Chondrocyte (in vitro differentiated cells): ENCODE measurements at regions not wholly inside any gene's neighbourhood (a gene's known extent, or its start where the extent isn't known, plus 50 kb on each side); places are given as distances from the start of the nearest gene placed in this dataset.

Experiments
- DNase-seq: peaks from one replicate; pipeline ENCODE4 v3.0.0; 2021; ENCODE audit warnings: mixed read lengths, low spot score
- H3K27ac Mint-ChIP-seq: one replicate; pipeline ENCODE4 v1.8.0; 2021; ENCODE audit warnings: mild to moderate bottlenecking, moderate library complexity, mixed read lengths; ENCODE audit not compliant: unreplicated experiment
- H3K27me3 Mint-ChIP-seq: 2 replicates; pipeline ENCODE4 v1.8.0; 2021; ENCODE audit warnings: low read depth, mixed read lengths
- H3K36me3 Mint-ChIP-seq: 2 replicates; pipeline ENCODE4 v1.8.0; 2021; ENCODE audit warnings: low read depth, mixed read lengths
- H3K4me1 Mint-ChIP-seq: 2 replicates; pipeline ENCODE4 v1.8.0; 2021; ENCODE audit warnings: low read depth, mild to moderate bottlenecking, mixed read lengths
- H3K4me3 Mint-ChIP-seq: one replicate; pipeline ENCODE4 v1.8.0; 2021; ENCODE audit warnings: mild to moderate bottlenecking, moderate library complexity, mixed read lengths; ENCODE audit not compliant: unreplicated experiment
- H3K9me3 Mint-ChIP-seq: 2 replicates; pipeline ENCODE4 v1.8.0; 2021; ENCODE audit warnings: low read depth, mixed read lengths
- CTCF ChIP-seq: fragments of 200-600 bp; sonication (generic); IDR thresholded peaks from 2 replicates; pipeline ENCODE4 v1.5.0; 2021; ENCODE audit warnings: antibody characterized with exemption, mild to moderate bottlenecking, moderate library complexity

GRCh38 chr11:30789270-30789669 is 203.1 kb upstream of the MPPED2 start:
- Mint-ChIP-seq H3K9me3 (peaks cover 3% of the 10 kb centered on the region), H3K27me3 (no peaks in the 10 kb centered on the region), H3K36me3 (no peaks in the 10 kb centered on the region), H3K4me3 (no peak overlapping the region), H3K27ac (no peak overlapping the region), H3K4me1 (peaks cover 8% of the 10 kb centered on the region)
- no peak for DNase-seq
- TF ChIP-seq CTCF, result no peak

- no peak overlapping the region for H3K27ac Mint-ChIP-seq
- no peak for TF ChIP-seq CTCF
- DNase-seq, result no peak
- no peak overlapping the region for H3K4me3 Mint-ChIP-seq
- H3K4me1 Mint-ChIP-seq, result peaks cover 8% of the 10 kb centered on the region
- H3K36me3 Mint-ChIP-seq, result no peaks in the 10 kb centered on the region
- peaks cover 3% of the 10 kb centered on the region for H3K9me3 Mint-ChIP-seq
- no peaks in the 10 kb centered on the region for H3K27me3 Mint-ChIP-seq
Measured at GRCh38 chr11:30788849-30789248, 202.7 kb upstream of the MPPED2 start.

GRCh38 chr11:30786256-30787110 is 200.3 kb upstream of the MPPED2 start:
- H3K4me1 Mint-ChIP-seq, result peaks cover 8% of the 10 kb centered on the region

DNA sequence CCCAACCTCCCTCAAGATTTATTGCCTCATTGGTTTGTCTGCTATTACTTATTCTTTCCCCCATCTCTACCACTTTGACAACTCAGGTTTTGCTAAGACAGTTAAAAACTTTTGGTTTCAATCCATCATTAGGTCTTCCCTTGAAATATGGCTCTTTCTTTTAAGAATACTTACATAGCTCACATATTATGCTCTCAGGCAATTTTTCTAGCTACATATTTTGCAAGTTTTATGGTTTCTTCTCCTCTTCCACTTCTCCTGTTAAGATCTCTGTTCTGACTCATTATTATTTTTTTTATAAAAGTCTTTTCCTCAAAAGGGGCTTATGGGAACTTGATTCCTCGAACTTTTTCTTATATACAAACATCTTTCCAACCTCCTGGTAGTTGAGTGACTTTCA is 192.4 kb upstream of the MPPED2 start:
- Mint-ChIP-seq H3K4me1 (peaks cover 6% of the 10 kb centered on the region), H3K27me3 (peaks cover 8% of the 10 kb centered on the region), H3K36me3 (no peaks in the 10 kb centered on the region), H3K4me3 (no peak overlapping the region), H3K9me3 (no peaks in the 10 kb centered on the region), H3K27ac (no peak overlapping the region)
- DNase-seq, result no peak
- TF ChIP-seq CTCF, result no peak

More at GRCh38 chr11:30786256-30787110, 200.3 kb upstream of the MPPED2 start:
- no peak overlapping the region for H3K4me3 Mint-ChIP-seq
- no peak for DNase-seq
- H3K36me3 Mint-ChIP-seq, result no peaks in the 10 kb centered on the region
- TF ChIP-seq CTCF, result no peak
- H3K9me3 Mint-ChIP-seq, result peaks cover 3% of the 10 kb centered on the region
- no peaks in the 10 kb centered on the region for H3K27me3 Mint-ChIP-seq
- no peak overlapping the region for H3K27ac Mint-ChIP-seq

DNA sequence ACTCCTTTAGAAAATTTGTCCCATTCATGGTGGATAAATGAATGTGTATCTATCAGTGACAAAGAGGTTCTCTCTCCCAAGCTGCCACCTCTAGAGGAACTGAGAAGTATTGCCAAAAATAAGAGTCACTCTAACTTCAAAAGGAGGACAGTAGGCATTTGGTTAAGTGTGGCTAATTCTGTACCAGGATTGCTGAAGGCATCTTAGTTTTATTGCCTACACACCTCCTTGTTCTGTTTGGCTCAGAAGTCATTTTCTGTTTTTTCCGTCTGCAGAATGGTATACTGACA is 189.0 kb upstream of the MPPED2 start:
- Mint-ChIP-seq H3K4me3 (no peak overlapping the region), H3K27ac (no peak overlapping the region), H3K9me3 (no peaks in the 10 kb centered on the region), H3K36me3 (no peaks in the 10 kb centered on the region), H3K27me3 (peaks cover 13% of the 10 kb centered on the region), H3K4me1 (peaks cover 6% of the 10 kb centered on the region)
- DNase-seq, result no peak
- TF ChIP-seq CTCF, result no peak
